AG08396 (cell line): ENCODE measurements at regions not wholly inside any gene's neighbourhood (a gene's known extent, or its start where the extent isn't known, plus 50 kb on each side); places are given as distances from the start of the nearest gene placed in this dataset.

Experiments used
- DNase-seq: peaks from one replicate; pipeline ENCODE4 v3.0.0; 2012; ENCODE audit warnings: low spot score, mixed read lengths

DNA sequence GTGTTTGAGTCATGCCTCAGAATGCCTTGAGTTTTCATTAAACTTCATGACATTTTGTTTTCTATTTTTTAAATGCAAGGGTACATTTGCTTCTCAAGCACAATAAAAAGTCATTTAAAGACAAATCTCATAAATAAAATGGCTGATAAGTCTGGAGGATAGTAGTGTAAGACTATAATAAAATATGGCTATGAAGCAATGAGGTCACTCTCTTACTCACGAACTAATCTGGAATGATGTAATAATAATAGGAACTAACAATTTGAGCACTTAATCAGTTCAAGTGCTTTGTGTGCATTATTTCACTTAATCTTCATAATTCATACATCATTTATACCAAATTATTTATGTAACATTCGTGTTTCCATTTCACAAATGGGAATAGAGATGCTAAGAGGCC is 149.3 kb upstream of the CTTNBP2 start:
- no peak for DNase-seq

DNA sequence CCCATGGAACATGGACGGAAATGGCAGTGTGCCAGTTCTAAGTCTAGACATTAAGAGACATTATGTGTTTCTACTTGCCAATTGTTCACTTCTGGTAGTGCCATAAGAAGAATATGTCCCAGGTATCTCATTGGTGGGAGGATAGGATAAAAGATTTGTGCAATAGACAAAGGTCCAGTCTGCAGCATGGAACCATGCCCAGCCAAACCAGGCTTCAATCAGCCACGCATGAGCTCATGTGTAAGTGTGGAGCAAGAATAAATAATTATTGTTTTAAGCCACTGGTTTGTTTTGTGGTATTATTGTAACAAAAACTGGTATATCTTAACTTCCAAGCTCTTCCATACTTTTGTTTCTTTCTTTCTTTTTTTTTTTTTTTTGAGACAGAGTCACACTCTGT is 153.6 kb upstream of the CTTNBP2 start:
- no peak for DNase-seq

DNA sequence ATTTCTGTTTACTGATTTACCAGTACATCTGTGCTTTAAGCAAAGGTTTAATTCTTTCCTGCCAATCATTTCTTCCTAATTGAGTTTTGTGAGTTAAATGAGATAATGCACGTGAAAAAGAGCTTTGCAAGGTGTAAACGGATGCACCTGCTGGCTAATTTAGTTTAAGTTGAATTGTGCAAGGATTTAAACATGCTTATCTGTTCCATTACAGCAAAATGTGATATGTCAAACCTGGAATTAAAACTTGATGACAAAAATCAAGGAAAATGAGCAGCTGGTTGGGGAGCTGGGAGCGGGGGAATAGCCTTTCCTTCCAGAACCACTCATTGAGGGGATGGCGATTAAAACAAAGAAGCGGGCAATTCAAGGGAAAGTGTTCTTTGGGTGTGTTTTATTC is 155.0 kb upstream of the CTTNBP2 start:
- DNase-seq = no peak

DNA sequence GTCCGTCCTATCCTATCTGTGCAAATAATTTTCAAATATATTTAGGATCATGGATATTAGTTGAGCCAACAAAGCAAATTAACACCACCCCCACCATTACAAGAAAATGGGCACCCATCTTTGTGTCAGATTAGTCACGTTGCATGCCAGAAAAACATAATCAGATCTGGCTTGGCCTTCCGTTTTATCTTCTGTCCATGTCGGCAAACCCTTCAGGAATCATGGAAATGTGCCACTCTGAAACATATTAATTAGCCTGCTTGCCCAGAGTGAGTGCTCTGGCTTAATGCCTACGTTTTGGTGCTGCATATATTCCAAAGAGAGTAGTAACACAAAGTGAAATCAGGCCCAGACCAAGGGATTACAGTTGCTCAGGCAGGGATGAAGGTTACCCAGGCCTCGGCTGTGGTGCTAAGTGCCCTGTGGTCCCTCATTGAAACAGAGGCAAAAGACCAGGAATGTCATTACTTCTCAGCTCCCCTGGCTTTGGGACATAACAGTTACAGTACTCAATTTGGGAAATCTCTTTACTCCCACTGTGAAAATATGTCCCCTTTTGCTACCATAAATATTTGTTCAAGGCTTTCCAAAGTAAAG is 154.0 kb upstream of the LSM8 start:
- no peak for DNase-seq

DNA sequence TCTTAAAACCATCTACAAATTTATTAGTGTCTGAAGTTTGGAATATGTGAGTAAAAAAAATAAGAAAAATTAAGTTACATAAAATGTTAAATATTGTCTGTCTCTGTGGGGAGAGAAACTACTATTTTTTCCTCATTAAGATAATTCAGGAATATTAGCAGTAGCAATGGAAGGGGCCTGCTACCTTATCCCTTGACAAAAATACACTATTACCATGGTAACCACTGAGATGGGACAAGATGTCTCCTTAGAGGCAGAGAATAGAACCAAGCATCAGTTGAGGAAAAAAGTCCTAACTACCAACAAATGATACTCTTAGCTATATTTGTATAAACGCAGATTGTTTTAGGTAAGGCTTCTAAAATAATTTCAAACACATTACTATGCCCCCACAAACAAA is 150.7 kb upstream of the LSM8 start:
- DNase-seq = no peak

DNA sequence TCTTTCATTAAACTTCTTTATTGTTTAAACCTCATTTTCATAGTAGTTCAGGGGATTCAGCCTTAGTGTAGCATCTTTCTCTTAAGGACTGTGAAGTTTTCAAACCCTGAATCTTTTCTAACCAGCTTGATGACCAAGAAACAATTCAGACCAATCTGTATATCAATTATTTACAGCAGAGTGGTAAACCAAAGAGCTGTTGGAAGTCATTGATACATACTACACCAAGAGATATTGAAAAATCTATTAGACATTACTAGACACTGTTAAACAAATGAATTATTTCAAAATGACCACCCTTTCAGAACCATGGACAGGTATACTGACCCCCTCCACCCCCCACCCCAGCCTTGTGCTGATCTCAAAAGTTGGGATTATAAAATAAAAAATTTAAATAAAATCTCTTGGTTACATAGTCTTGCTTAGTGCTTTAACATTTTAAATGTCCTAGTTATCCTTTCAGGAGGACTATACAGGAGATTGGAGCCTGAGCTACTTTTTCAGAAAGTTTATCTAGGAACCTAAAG is 143.9 kb upstream of the LSM8 start:
- DNase-seq = no peak

DNA sequence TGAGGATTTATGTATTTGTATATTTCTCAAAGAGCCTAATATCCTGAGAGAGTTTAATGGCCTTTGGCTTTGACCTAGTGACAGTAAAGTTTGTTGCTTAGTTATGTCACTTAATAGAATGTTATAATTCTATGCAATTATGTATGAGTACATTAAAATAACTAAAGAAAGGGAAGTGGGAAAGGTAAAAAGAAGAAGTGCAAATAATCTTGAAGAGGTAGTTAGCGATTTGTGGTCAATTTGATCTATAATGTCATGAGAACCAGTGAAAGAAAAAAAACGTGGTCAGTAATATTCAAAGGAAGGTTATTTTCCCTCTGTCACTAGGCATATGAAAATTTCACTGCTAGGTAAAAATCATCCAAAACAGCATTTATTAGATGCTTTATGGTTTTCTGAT is 143.4 kb upstream of the LSM8 start:
- no peak for DNase-seq

DNA sequence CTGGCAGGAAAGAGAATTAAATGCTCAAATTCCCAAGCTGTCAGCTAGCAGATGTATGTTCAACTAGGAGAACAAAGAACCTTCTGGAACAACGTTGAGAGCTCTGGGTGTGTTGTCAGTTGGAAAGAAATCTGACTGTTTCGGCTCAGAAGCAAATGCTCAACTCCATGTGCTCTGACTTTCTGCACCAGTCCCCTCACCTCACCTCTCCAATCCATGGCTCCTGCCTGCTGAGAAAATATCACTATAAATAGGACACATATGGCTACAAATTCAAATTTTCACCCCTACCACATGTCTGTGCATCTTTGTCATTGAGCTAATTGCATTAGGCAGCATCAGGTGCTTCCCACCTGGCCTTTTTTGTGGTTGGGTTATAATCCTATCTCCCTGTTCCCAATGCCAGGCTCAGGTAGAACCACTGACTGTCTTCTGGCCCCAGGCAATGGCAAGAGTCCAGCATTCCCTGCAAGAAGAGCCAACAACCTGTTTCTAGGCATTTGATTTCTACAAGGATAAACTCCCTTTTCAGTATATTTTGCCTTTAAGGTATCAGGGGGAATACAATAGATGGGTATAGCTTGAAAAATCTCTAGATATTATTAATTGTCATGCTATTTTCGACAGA is 142.6 kb upstream of the LSM8 start:
- DNase-seq = no peak

DNA sequence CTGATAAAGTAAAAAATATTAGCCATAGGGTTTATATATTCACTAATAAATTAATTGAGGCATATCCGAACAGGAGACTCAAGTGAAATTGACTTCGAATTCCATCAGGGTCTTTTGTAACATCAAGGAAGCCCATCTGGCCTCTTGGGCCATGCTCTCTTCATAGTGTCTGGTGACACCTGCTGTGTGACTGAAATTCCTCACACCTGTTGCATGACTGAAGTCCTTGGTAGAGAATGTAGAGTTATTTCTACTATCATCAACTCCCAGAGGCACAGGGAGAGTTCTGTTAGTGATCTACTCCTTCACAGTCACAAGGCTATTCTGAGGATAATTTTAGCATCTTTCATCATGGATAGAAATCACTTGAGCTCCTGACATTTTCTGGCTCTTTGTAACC is 138.3 kb upstream of the LSM8 start:
- DNase-seq = no peak

DNA sequence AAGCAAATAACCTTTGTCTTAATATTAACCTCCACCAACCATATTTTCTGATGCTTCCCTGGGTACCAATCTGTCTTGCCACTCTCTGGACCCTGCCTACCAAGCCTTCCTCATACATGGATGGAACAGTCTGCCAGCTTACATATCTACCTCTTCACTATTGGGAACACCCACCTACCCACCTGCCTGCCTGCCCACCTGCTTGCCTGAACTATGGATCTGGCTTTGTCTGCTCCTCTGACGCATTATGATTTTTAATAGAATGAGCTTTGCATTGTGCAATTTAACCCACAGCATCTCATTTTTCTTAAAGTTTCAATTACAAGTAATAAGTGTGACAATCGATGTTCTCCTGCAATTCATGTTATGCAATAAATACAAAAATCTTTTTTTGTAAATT is 137.9 kb upstream of the LSM8 start:
- DNase-seq = no peak

DNA sequence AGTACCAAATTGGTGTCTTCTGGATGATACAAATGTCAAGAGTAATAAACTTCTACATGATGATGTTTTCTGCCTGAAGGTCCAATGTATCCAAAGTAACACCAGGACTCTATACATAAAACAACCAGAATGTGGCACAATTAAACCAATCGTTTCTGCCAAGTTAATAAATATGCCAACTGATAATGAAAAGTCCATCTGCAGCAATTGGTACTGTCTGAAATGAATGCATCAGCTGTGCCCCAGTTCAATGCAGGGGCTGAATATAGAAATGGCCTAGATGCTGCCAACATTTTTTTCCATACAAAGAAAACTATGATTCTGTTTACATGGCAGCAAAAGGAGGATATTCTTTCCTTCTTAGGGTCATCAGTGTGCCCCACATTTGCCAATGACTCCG is 137.2 kb upstream of the LSM8 start:
- DNase-seq = no peak

DNA sequence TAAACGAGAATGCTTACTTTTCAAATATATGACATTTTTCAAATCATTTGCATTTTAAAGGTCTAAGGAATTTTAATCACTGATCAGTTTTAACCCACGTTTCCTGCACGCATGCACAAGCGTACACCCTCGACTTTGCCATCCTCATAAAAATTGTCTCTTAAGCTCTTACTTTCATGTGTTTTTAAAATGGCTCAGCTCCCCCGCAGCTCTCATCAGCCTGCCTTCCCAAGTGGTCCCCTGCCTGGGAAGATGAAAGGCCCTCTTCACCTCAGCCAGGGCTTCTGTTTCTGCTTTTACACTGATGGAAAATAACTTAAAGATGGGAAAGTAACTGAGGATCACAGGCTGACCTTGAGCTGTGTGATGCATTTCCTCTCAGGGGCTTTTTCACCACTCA is 131.6 kb upstream of the LSM8 start:
- DNase-seq = no peak

DNA sequence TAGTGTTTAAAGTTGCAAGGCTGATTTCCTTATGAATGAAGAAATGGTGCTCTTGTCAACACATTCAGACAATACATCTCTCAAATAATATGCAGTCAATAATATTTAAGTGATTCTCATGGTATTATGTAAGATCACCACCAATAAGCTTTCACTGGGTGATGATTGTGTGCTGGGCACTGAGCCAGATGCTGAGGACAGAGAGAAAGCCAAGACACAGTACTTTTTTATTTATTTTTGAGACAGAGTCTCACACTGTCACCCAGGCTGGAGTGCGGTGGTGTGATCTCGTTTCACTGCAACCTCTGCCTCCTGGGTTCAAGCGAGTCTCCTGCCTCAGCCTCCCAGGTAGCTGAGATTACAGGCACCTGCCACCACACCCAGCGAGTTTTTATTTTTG is 130.6 kb upstream of the LSM8 start:
- no peak for DNase-seq

DNA sequence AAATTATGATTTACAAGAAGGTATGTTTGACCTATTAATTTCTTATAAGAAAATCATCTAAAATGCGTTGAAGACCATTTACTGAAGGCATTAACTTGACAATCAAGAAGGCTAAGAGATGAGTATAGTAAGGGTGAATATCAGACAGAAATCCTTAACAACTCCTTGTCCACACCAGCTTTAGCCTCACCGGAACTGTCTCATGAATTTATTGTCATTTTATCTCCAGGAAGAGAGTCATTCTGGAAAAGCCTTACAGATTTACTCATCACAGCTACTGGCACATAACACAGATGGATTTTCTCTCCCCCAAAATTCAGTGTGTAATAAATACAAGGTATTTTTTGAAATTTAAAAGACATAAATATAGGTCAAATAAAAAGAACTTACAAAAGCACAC is 129.4 kb upstream of the LSM8 start:
- DNase-seq = no peak

DNA sequence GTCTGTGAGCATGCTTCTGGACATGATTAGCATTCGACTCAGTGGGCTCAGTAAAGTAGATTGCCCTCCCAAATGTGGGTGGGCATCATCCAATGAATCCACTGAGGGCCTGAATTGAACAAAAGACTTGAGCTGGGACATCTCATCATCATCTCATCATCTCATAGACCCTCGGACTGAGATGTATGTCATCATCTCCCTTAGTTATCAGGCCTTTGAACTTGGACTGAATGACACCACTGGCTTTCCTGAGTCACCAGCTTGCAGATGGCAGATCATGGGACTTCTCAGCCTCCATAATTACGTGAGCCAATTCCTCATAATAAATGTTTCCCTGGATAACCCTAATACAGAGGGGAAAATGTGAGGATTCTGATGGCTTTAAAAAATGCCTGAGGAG is 128.3 kb upstream of the LSM8 start:
- no peak for DNase-seq

DNA sequence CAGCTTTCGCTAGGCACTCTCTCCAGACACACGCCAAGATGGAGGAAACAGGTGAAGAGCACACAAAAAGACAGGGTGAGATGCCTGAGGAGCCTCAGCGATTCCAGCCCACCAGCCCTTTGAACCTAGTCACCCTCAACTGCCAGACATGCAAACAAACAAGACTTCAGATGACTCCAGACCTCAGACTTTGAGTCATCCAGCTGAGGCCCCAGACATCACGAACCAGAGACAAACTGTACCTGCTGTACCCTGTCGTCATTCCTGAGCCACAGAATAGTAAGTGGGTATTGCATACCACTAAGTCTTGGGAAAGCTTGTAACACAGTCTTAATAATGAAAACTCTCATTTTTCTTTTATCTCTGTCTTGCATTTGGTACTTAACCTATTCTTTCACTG is 126.6 kb upstream of the LSM8 start:
- no peak for DNase-seq

DNA sequence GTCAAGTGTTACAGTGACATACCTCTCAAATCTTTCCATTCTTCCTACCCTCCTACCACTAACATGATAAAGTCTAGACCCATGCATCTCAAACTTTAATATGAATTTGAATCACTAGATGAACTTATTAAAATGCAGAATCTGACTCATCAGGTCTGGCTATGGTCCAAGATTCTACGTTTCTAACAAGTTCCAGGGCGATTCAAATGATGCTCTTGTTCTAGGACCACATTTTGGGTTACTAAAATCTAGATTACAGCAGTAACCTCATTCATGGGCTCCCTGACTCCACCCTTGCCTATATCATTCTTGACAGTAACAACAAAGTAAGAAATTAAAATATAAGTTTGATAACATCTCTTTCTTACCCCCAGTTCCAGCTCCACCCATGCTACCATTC is 124.8 kb upstream of the LSM8 start:
- no peak for DNase-seq

DNA sequence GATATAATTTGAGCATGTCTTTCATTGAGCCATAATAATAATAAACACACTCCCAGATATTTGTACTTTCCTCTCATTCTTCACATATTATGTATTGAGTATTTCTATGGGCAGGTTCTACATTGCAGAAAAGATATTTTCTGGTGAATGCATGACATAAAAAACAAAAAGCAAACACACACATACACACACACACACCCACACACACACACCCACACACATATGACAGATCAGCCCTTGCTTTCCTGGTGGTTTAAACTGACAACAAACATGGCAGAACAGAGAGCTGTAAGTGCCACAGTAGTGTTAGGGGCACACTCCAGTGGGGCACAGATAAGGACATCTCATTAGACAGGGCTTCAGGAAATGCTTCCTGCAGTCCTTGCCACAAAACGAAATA is 123.3 kb upstream of the LSM8 start:
- DNase-seq = no peak

DNA sequence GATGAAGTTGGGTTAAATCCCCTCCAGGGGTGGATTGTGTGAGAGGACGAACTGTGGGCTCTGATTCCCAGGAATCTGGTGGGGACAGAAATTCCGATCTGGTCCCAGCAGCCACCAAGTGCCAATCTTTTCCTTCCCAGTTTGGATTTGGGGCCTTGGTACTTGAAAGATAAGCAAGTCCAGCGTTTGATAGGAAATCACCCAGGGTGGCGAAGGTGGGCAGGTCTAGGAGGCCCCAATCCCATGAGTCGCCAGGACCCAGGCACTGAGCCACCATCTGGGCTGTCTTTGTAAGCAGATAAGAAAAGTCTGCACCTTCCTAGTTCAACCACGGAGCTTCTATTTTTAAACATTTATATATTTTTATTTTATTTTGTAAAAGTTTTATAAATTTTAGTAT is 122.6 kb upstream of the LSM8 start:
- no peak for DNase-seq

DNA sequence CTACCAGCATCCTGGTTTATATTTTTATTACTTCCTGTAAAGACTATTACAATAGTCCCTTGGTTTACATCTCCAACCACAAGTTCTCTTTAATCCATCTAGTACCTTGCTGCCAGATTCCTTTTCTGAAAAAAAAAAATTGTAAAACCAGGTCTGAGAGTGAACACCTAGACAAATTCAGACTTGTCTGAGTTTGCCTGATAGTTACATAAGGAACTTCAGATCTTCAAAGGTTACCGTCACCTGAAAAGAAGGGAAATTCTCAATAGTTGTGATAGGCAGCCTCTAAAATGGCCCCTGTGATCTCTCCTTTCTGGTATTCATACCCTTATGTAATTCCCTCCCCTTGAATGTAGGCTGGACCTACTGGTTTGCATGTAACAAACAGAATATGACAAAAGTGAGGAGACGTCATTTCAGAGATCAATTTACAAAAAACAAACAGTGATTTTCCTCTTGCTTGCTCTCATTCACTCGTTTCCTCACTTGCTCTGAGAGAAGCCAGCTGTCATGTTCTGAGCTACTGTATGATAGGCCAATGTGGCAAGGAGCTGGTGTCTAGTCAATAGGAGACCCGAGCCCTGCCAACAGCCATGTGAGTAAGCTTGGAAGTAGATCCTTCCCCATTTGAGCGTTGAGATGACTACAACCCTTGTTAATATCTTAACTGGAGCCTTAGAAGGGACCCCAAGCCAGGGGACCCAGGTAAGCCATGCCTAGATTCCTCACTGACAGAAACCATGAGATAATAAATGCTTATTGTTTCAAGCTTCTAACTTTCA is 110.9 kb upstream of the LSM8 start:
- no peak for DNase-seq

DNA sequence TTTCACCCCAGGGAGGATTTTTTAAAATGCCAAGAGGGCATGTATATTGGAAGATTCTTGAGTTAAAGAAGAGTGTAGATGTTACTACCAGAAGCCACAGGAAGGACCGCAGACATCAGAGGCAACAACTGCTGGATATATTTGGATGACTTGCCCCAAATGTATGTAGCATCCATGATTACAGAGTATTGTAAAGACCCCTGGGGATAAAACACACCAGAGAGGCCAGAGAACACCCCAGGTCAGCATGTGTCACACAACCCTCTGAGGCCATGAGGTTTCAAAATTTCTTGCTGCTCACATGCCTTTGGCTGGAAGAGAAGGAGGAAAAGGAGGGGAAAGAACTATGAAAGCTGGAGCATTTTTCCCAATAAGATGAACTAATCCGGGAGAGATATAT is 108.0 kb upstream of the LSM8 start:
- no peak for DNase-seq

DNA sequence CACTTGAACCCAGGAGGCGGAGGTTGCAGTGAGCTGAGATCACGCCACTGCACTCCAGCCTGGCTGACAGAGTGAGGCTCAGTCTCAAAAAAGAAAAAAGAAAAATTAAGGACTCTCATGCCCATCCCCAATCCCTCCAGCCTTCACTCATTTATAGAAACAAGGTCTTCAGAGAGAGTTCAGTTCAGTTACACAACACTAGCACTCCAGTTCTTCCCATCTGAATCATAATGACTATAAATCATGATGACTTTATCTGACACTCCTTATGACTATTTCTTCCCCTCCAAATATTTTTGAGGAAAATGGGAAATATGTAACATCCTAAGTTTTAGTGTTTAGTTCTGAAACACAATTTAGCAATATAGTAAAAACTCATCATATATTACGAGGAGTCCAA is 107.4 kb upstream of the LSM8 start:
- DNase-seq = no peak

DNA sequence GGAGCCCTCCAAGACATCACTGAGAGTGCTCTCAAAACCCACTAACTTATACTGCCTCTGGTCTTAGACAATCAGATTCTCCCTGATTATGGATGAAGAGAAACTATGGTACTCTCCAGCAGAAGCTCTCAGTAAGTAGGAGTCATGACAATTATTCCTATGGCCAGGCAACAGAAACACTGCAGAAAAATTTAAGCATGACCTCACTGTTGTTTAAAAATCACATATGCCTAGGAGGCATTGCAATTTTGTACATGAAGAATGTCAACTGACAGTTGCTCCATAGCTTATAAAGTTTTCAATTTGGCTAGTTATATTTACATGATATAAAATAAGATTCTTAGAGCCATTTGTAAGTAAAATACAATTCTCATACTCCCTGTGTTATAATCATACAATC is 105.9 kb upstream of the LSM8 start:
- no peak for DNase-seq

DNA sequence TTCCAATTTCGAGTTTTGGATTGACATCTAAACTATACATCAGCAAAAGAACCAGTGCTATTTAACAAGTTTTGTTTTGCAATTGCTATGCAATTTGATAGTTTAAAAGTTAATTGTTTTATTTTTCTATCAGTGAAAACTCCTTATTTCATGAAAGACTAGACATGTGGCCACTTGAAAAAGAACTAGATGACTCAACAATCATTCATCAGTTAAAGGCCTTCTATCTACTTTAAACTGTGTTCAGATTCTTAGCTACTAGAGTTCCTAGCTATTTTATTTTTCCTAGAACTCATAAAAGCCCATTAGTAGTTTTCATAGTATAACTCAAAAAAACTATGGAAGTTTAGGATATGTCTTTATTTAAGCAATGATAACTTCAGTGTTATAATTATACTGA is 104.6 kb upstream of the LSM8 start:
- DNase-seq = no peak
